Smooth muscle cell (in vitro differentiated cells): ENCODE measurements at regions not wholly inside any gene's neighbourhood (a gene's known extent, or its start where the extent isn't known, plus 50 kb on each side); places are given as distances from the start of the nearest gene placed in this dataset.

Source experiments
- DNase-seq: peaks from one replicate; lab custom pipeline; 2025; ENCODE audit not compliant: unreplicated experiment; lab: John Stamatoyannopoulos, UW
- H2AFZ ChIP-seq: fragments of 200-600 bp; sonication (generic); 2 replicates; pipeline ENCODE4 v1.6.0; 2016; ENCODE audit warnings: antibody characterized with exemption, low read depth, mild to moderate bottlenecking
- H3F3A ChIP-seq: fragments of 200-600 bp; sonication (generic); 2 replicates; pipeline ENCODE4 v1.6.0; 2017; ENCODE audit warnings: antibody characterized with exemption, low read depth
- H3K27ac ChIP-seq: fragments of 200-600 bp; sonication (generic); 2 replicates; pipeline ENCODE4 v1.5.1; 2016; ENCODE audit warnings: low read depth, mild to moderate bottlenecking
- H3K27me3 ChIP-seq: fragments of 200-600 bp; sonication (generic); 2 replicates; pipeline ENCODE4 v1.6.1; 2016; ENCODE audit warnings: low read depth, mild to moderate bottlenecking
- H3K36me3 ChIP-seq: fragments of 200-600 bp; sonication (generic); 2 replicates; pipeline ENCODE4 v1.5.1; 2016; ENCODE audit warnings: low read depth
- H3K4me1 ChIP-seq: fragments of 200-600 bp; sonication (generic); 2 replicates; pipeline ENCODE4 v1.5.1; 2016; ENCODE audit warnings: low read depth
- H3K4me2 ChIP-seq: fragments of 200-600 bp; sonication (generic); 2 replicates; pipeline ENCODE4 v1.6.0; 2016; ENCODE audit warnings: mild to moderate bottlenecking
- H3K4me3 ChIP-seq: fragments of 200-600 bp; sonication (generic); 2 replicates; pipeline ENCODE4 v1.5.1; 2016; ENCODE audit warnings: mild to moderate bottlenecking
- H3K79me2 ChIP-seq: fragments of 200-600 bp; sonication (generic); 2 replicates; pipeline ENCODE4 v1.6.0; 2016; ENCODE audit warnings: low read depth, mild to moderate bottlenecking
- H3K9ac ChIP-seq: fragments of 200-600 bp; sonication (generic); 2 replicates; pipeline ENCODE4 v1.6.0; 2016; ENCODE audit warnings: low read depth
- H3K9me3 ChIP-seq: fragments of 200-600 bp; sonication (generic); replicated peaks from 2 replicates; pipeline ENCODE4 v1.5.1; 2016; ENCODE audit warnings: low read depth
- H4K20me1 ChIP-seq: fragments of 200-600 bp; sonication (generic); 2 replicates; pipeline ENCODE4 v1.6.0; 2016; ENCODE audit warnings: low read depth
- CTCF ChIP-seq: fragments of 200-600 bp; sonication (generic); IDR thresholded peaks from 2 replicates; pipeline ENCODE4 v1.5.1; 2017; ENCODE audit warnings: borderline replicate concordance, mild to moderate bottlenecking, antibody characterized with exemption; ENCODE audit not compliant: insufficient read depth, poor library complexity, severe bottlenecking
- WGBS: methylation state at CpG from one replicate; pipeline ENCODE4 v1.1.7; 2016; ENCODE audit warnings: low lambda C conversion rate; 5-methylcytosine and 5-hydroxymethylcytosine counted together

GRCh38 chr5:2898661-2899060, 147.2 kb upstream of the IRX2 start:
- Histone ChIP-seq H3K4me1 (no peaks in the 10 kb centered on the region), H3K4me2 (no peak overlapping the region), H3K36me3 (no peaks in the 10 kb centered on the region), H3K9ac (no peak overlapping the region), H3K27ac (no peak overlapping the region), H3K79me2 (no peaks in the 10 kb centered on the region), H3F3A (no peaks in the 10 kb centered on the region), H4K20me1 (no peaks in the 10 kb centered on the region), H3K9me3 (no peaks in the 10 kb centered on the region), H3K4me3 (no peak overlapping the region), H2AFZ (no peak overlapping the region), H3K27me3 (no peaks in the 10 kb centered on the region)
- TF ChIP-seq CTCF, result no peak
- 92% methylated on average over 5 of the region's 5 CpGs for WGBS
- no peak for DNase-seq

- Histone ChIP-seq H3K9me3 (no peaks in the 10 kb centered on the region), H3K4me2 (no peak overlapping the region), H3K36me3 (no peaks in the 10 kb centered on the region), H3K4me1 (no peaks in the 10 kb centered on the region), H2AFZ (no peak overlapping the region), H3F3A (no peaks in the 10 kb centered on the region), H3K4me3 (no peak overlapping the region), H3K79me2 (no peaks in the 10 kb centered on the region), H4K20me1 (no peaks in the 10 kb centered on the region), H3K27me3 (no peaks in the 10 kb centered on the region), H3K9ac (no peak overlapping the region), H3K27ac (no peak overlapping the region)
- no peak for DNase-seq
- no peak for TF ChIP-seq CTCF
- 90% methylated on average over 17 of the region's 17 CpGs for WGBS
These were observed 145.9 kb upstream of the IRX2 start for GRCh38 chr5:2897276-2897961.

DNA sequence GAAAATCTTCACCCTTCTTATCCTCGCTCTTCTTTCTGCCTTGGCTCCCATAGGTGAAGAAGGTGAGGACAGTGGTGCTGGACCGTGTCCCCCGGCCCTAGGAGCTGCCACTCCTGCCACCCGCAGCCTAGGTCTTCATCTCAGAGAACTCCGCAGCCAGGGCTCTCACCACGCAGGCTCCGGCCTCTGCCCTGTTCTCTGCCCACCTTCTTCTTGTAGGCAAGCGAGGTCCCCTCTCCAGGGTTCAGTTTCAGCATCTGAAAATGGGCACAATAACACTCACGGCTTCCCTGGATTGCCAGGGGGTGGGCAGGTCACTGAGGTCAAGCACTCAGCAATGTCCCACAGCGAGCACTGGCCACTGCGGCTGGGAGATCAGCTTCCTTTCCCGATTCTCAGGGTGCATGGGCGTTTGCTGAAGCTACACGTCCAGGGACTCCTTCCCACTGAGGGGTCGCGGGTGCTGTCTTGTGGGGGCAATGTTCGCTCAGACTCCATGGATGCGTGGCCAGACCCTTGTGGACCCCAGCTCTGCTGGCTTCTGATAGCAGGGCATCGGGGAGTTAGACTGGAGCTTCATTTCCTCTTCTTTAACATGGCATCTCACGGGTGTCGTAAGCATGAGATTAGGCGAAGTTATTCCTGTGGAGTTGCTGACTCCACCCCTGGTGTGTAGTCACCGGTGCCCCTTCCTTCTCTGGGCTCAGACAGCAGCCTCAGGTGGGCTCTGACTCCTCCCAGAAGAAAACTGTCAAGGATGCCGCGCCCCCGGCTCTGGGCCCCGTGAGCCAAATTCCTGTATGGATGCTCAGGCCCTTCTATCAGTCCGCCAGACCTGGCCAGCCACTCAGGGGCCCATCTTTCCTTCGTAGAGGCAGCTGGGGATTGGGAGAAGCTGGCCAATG, 145.1 kb upstream of the IRX2 start:
- Histone ChIP-seq H3K9me3 (no peaks in the 10 kb centered on the region), H3K4me2 (no peak overlapping the region), H4K20me1 (no peaks in the 10 kb centered on the region), H3K27ac (no peak overlapping the region), H3F3A (no peaks in the 10 kb centered on the region), H2AFZ (no peak overlapping the region), H3K4me1 (no peaks in the 10 kb centered on the region), H3K27me3 (no peaks in the 10 kb centered on the region), H3K9ac (no peak overlapping the region), H3K4me3 (no peak overlapping the region), H3K79me2 (no peaks in the 10 kb centered on the region), H3K36me3 (no peaks in the 10 kb centered on the region)
- DNase-seq, result no peak
- 87% methylated on average over 29 of the region's 29 CpGs for WGBS
- TF ChIP-seq CTCF, result no peak
